GM19324 (cell line): ENCODE measurements at regions not wholly inside any gene's neighbourhood (a gene's known extent, or its start where the extent isn't known, plus 50 kb on each side); places are given as distances from the start of the nearest gene placed in this dataset.
"Not testable (repeated sequence)": the region's sequence is repeated elsewhere in the genome, so short reads cannot be mapped to it uniquely, and the experiment has no call there.

ENCODE experiments used
- ATAC-seq: cut with Tn5 transposase; IDR thresholded peaks from one replicate; pipeline ENCODE4 v1.9.1; 2021; ENCODE audit warnings: mild to moderate bottlenecking, moderate library complexity; ENCODE audit not compliant: unreplicated experiment, low FRiP score

- no peak for ATAC-seq
Observed at GRCh38 chr5:110269478-110270142, 456.9 kb downstream of the TMEM232 start.

- no peak for ATAC-seq
Observed at GRCh38 chr5:110275878-110276277, 450.6 kb downstream of the TMEM232 start.

GRCh38 chr5:110278449-110278848 lies 448.0 kb downstream of the TMEM232 start:
- ATAC-seq, result not testable (repeated sequence)

GRCh38 chr5:110284121-110284520 lies 442.4 kb downstream of the TMEM232 start:
- ATAC-seq, result not testable (repeated sequence)

GRCh38 chr5:110288766-110289511 lies 437.5 kb downstream of the TMEM232 start:
- no peak for ATAC-seq

GRCh38 chr5:110289512-110289810 lies 437.0 kb downstream of the TMEM232 start:
- no peak for ATAC-seq

- no peak for ATAC-seq
Observed at GRCh38 chr5:110290542-110290941, 435.9 kb downstream of the TMEM232 start.

- no peak for ATAC-seq
Observed at GRCh38 chr5:110294281-110294680, 432.2 kb downstream of the TMEM232 start.

GRCh38 chr5:110297152-110297670 lies 429.3 kb downstream of the TMEM232 start:
- ATAC-seq, result no peak

GRCh38 chr5:110304176-110304575 lies 422.3 kb downstream of the TMEM232 start:
- no peak for ATAC-seq

- no peak for ATAC-seq
Observed at GRCh38 chr5:110306650-110307049, 419.8 kb downstream of the TMEM232 start.

GRCh38 chr5:110309222-110309621 lies 417.2 kb downstream of the TMEM232 start:
- ATAC-seq, result no peak

- not testable (repeated sequence) for ATAC-seq
Observed at GRCh38 chr5:110316566-110316965, 409.9 kb downstream of the TMEM232 start.

GRCh38 chr5:110321117-110321516 lies 405.4 kb downstream of the TMEM232 start:
- ATAC-seq, result no peak

GRCh38 chr5:110323357-110323756 lies 403.1 kb downstream of the TMEM232 start:
- no peak for ATAC-seq

GRCh38 chr5:110323832-110324231 lies 402.6 kb downstream of the TMEM232 start:
- no peak for ATAC-seq

- no peak for ATAC-seq
Observed at GRCh38 chr5:110324876-110325275, 401.6 kb downstream of the TMEM232 start.

GRCh38 chr5:110329955-110330525 lies 396.4 kb downstream of the TMEM232 start:
- no peak for ATAC-seq

- no peak for ATAC-seq
Observed at GRCh38 chr5:110333384-110333783, 393.1 kb downstream of the TMEM232 start.

GRCh38 chr5:110335361-110336066 lies 391.0 kb downstream of the TMEM232 start:
- ATAC-seq, result no peak
